ENCODE measurements at regions not wholly inside any gene's neighbourhood (a gene's known extent, or its start where the extent isn't known, plus 50 kb on each side); places are given as distances from the start of the nearest gene placed in this dataset.
"Not testable (repeated sequence)": the region's sequence is repeated elsewhere in the genome, so short reads cannot be mapped to it uniquely, and the experiment has no call there.

- Mint-ChIP-seq H3K4me3 (no peak overlapping the region), H3K36me3 (ENCODE audit: low read depth) (no peaks in the 10 kb centered on the region), H3K4me1 (ENCODE audit: low read depth) (no peaks in the 10 kb centered on the region), H3K27ac (no peak overlapping the region), H3K27me3 (peaks cover 24% of the 10 kb centered on the region), H3K9me3 (no peaks in the 10 kb centered on the region)
- Histone ChIP-seq H3K27me3 (ENCODE audit: control insufficient read depth in 1 of 2, insufficient read depth in 2 of 2, low read length in 2 of 2) (peaks cover 0 to 17% of the 10 kb centered on the region in 2 experiments), H3K4me1 (ENCODE audit: insufficient read depth, low read length) (no peaks in the 10 kb centered on the region), H3K27ac (ENCODE audit: low read depth in 1 of 2, low read length in 2 of 2) (no peak overlapping the region), H3K9me3 (ENCODE audit: control insufficient read depth in 1 of 2, insufficient read depth in 1 of 2, low read length in 2 of 2) (peaks cover 0 to 11% of the 10 kb centered on the region in 2 experiments), H3K4me3 (ENCODE audit: low read length) (no peak overlapping the region), H3K36me3 (ENCODE audit: insufficient read depth, low read length) (no peaks in the 10 kb centered on the region)
- intact Hi-C loops (cut with DNase I, micrococcal nuclease) = no loop called here
- ATAC-seq (ENCODE audit: poor library complexity) (no peak), DNase-seq (no peak)
- no peak for TF ChIP-seq CTCF (IDR thresholded peaks at IDR 0.05)
- ChIA-PET POLR2A (no interaction called here), CTCF (no interaction called here)
These were observed 148.6 kb downstream of the CHD1L start for GRCh38 chr1:147391114-147391513.

- H3K4me3 Mint-ChIP-seq; H3K36me3 Mint-ChIP-seq (ENCODE audit: low read depth); ATAC-seq (ENCODE audit: poor library complexity); H3K9me3 ChIP-seq (ENCODE audit: control insufficient read depth in 1 of 2, insufficient read depth in 1 of 2, low read length in 2 of 2); CTCF ChIA-PET; POLR2A ChIA-PET; H3K27ac ChIP-seq (ENCODE audit: low read depth in 1 of 2, low read length in 2 of 2); H3K36me3 ChIP-seq (ENCODE audit: insufficient read depth, low read length); H3K27ac Mint-ChIP-seq; DNase-seq; intact Hi-C loops (cut with DNase I, micrococcal nuclease); H3K4me3 ChIP-seq (ENCODE audit: low read length); H3K4me1 Mint-ChIP-seq (ENCODE audit: low read depth); H3K4me1 ChIP-seq (ENCODE audit: insufficient read depth, low read length): not testable (repeated sequence)
- peaks cover 10 to 15% of the 10 kb centered on the region in 2 experiments for H3K27me3 ChIP-seq (ENCODE audit: control insufficient read depth in 1 of 2, insufficient read depth in 2 of 2, low read length in 2 of 2)
- Mint-ChIP-seq H3K9me3 (peaks cover 11% of the 10 kb centered on the region), H3K27me3 (peaks cover 58% of the 10 kb centered on the region)
These were observed 138.8 kb upstream of the BCL9 start for GRCh38 chr1:147402326-147403045.

GRCh38 chr1:147404344-147404743 is 137.0 kb upstream of the BCL9 start:
- ATAC-seq (ENCODE audit: poor library complexity); H3K27ac ChIP-seq (ENCODE audit: low read depth in 1 of 2, low read length in 2 of 2); intact Hi-C loops (cut with DNase I, micrococcal nuclease); H3K9me3 ChIP-seq (ENCODE audit: control insufficient read depth in 1 of 2, insufficient read depth in 1 of 2, low read length in 2 of 2); H3K4me1 ChIP-seq (ENCODE audit: insufficient read depth, low read length); H3K4me1 Mint-ChIP-seq (ENCODE audit: low read depth); H3K36me3 ChIP-seq (ENCODE audit: insufficient read depth, low read length); H3K27ac Mint-ChIP-seq; H3K36me3 Mint-ChIP-seq (ENCODE audit: low read depth); DNase-seq; CTCF ChIA-PET; H3K4me3 ChIP-seq (ENCODE audit: low read length); POLR2A ChIA-PET; H3K4me3 Mint-ChIP-seq: not testable (repeated sequence)
- H3K27me3 ChIP-seq (ENCODE audit: control insufficient read depth in 1 of 2, insufficient read depth in 2 of 2, low read length in 2 of 2) = peaks cover 10 to 12% of the 10 kb centered on the region in 2 experiments
- Mint-ChIP-seq H3K9me3 (peaks cover 13% of the 10 kb centered on the region), H3K27me3 (peaks cover 48% of the 10 kb centered on the region)

- no peak for TF ChIP-seq CTCF (IDR thresholded peaks at IDR 0.05)
- Mint-ChIP-seq H3K9me3 (peaks cover 2% of the 10 kb centered on the region), H3K4me3 (no peak overlapping the region), H3K4me1 (ENCODE audit: low read depth) (no peaks in the 10 kb centered on the region), H3K27me3 (peaks cover 21% of the 10 kb centered on the region), H3K36me3 (ENCODE audit: low read depth) (no peaks in the 10 kb centered on the region), H3K27ac (no peak overlapping the region)
- Histone ChIP-seq H3K4me1 (ENCODE audit: insufficient read depth, low read length) (no peaks in the 10 kb centered on the region), H3K27ac (ENCODE audit: low read depth in 1 of 2, low read length in 2 of 2) (no peak overlapping the region), H3K27me3 (ENCODE audit: control insufficient read depth in 1 of 2, insufficient read depth in 2 of 2, low read length in 2 of 2) (peaks cover 5 to 6% of the 10 kb centered on the region in 2 experiments), H3K4me3 (ENCODE audit: low read length) (no peak overlapping the region), H3K36me3 (ENCODE audit: insufficient read depth, low read length) (no peaks in the 10 kb centered on the region), H3K9me3 (ENCODE audit: control insufficient read depth in 1 of 2, insufficient read depth in 1 of 2, low read length in 2 of 2) (peaks cover 0 to 5% of the 10 kb centered on the region in 2 experiments)
- intact Hi-C loops (cut with DNase I, micrococcal nuclease) = no loop called here
- no peak for DNase-seq
- CTCF ChIA-PET = no interaction called here
- POLR2A ChIA-PET = no interaction called here
- no peak for ATAC-seq (ENCODE audit: poor library complexity)
These were observed 131.4 kb upstream of the BCL9 start for GRCh38 chr1:147409886-147410285.

All from CD4-positive, alpha-beta T cell (primary cell).